ENCODE measurements at regions not wholly inside any gene's neighbourhood (a gene's known extent, or its start where the extent isn't known, plus 50 kb on each side); places are given as distances from the start of the nearest gene placed in this dataset.
"Not testable (repeated sequence)": the region's sequence is repeated elsewhere in the genome, so short reads cannot be mapped to it uniquely, and the experiment has no call there.

- no peak for DNase-seq (ENCODE audit: low spot score)
Observed at GRCh38 chr4:155032521-155033229, 175.8 kb upstream of the NPY2R start.

- no peak for DNase-seq (ENCODE audit: low spot score)
Observed at GRCh38 chr4:155033604-155034003, 174.8 kb upstream of the NPY2R start.

GRCh38 chr4:155037031-155037430, 171.4 kb upstream of the NPY2R start:
- DNase-seq (ENCODE audit: low spot score), result no peak

- no peak for DNase-seq (ENCODE audit: low spot score)
Observed at GRCh38 chr4:155038459-155038858, 170.0 kb upstream of the NPY2R start.

GRCh38 chr4:155039162-155039561, 169.3 kb upstream of the NPY2R start:
- DNase-seq (ENCODE audit: low spot score), result no peak

GRCh38 chr4:155040031-155040430, 168.4 kb upstream of the NPY2R start:
- no peak for DNase-seq (ENCODE audit: low spot score)

GRCh38 chr4:155042014-155042413, 166.4 kb upstream of the NPY2R start:
- no peak for DNase-seq (ENCODE audit: low spot score)

- DNase-seq (ENCODE audit: low spot score), result not testable (repeated sequence)
Observed at GRCh38 chr4:155044251-155044650, 164.2 kb upstream of the NPY2R start.

- no peak for DNase-seq (ENCODE audit: low spot score)
Observed at GRCh38 chr4:155047755-155048154, 160.7 kb upstream of the NPY2R start.

- not testable (repeated sequence) for DNase-seq (ENCODE audit: low spot score)
Observed at GRCh38 chr4:155054042-155054441, 154.4 kb upstream of the NPY2R start.

- DNase-seq (ENCODE audit: low spot score), result no peak
Observed at GRCh38 chr4:155060419-155060818, 148.0 kb upstream of the NPY2R start.

GRCh38 chr4:155060873-155061272, 147.6 kb upstream of the NPY2R start:
- DNase-seq (ENCODE audit: low spot score), result no peak

GRCh38 chr4:155062948-155063347, 145.5 kb upstream of the NPY2R start:
- no peak for DNase-seq (ENCODE audit: low spot score)

- DNase-seq (ENCODE audit: low spot score), result not testable (repeated sequence)
Observed at GRCh38 chr4:155064934-155065333, 143.5 kb upstream of the NPY2R start.

GRCh38 chr4:155066871-155067270, 141.6 kb upstream of the NPY2R start:
- no peak for DNase-seq (ENCODE audit: low spot score)

GRCh38 chr4:155071962-155072361, 136.5 kb upstream of the NPY2R start:
- no peak for DNase-seq (ENCODE audit: low spot score)

GRCh38 chr4:155072417-155072816, 136.0 kb upstream of the NPY2R start:
- DNase-seq (ENCODE audit: low spot score), result no peak

- no peak for DNase-seq (ENCODE audit: low spot score)
Observed at GRCh38 chr4:155073852-155074251, 134.6 kb upstream of the NPY2R start.

GRCh38 chr4:155076256-155076785, 132.1 kb upstream of the NPY2R start:
- no peak for DNase-seq (ENCODE audit: low spot score)

GRCh38 chr4:155077452-155078229, 130.8 kb upstream of the NPY2R start:
- no peak for DNase-seq (ENCODE audit: low spot score)

- no peak for DNase-seq (ENCODE audit: low spot score)
Observed at GRCh38 chr4:155079871-155080270, 128.6 kb upstream of the NPY2R start.

- no peak for DNase-seq (ENCODE audit: low spot score)
Observed at GRCh38 chr4:155081222-155081621, 127.2 kb upstream of the NPY2R start.

GRCh38 chr4:155085843-155086530, 122.4 kb upstream of the NPY2R start:
- no peak for DNase-seq (ENCODE audit: low spot score)
